K562 (cell line): ENCODE measurements at regions not wholly inside any gene's neighbourhood (a gene's known extent, or its start where the extent isn't known, plus 50 kb on each side); places are given as distances from the start of the nearest gene placed in this dataset.

Experiments used
- ATAC-seq: fragments of 200-7000 bp; cut with Tn5 transposase; 3 replicates; pipeline ENCODE4 v1.9.1; 2020; ENCODE audit warnings: moderate library complexity
- BruUV-seq: library from RNA; stranded (reverse); fragments of 400-500 nt; replicated peaks from 2 replicates; lab custom pipeline; 2021; lab: Mats Ljungman, UMichigan
- CTCF ChIA-PET: fragments of 300-600 bp; formaldehyde crosslinking; extraction: SDS; loops from one replicate; lab custom pipeline; 2021; ENCODE audit warnings: low intra/inter-chr PET ratio; lab: Yijun Ruan, JAX
- POLR2A ChIA-PET: fragments of 300-600, 350-650 bp; sonication (Branson Sonifier 250); formaldehyde crosslinking; extraction: SDS; loops from one replicate; lab custom pipeline; 2021; ENCODE audit warnings: antibody characterized with exemption, inconsistent platforms; lab: Yijun Ruan, JAX
- DNase-seq, 4 experiments: peaks; one replicate each; pipeline versions ENCODE4 v3.0.0 to v3.0.0-alpha.2; 2011 to 2018; ENCODE audit warnings: low spot score in 3 of 4, mixed read lengths in 3 of 4; ENCODE audit errors: extremely low read depth in 1 of 4
- FAIRE-seq: peaks from 2 replicates; lab custom pipeline; 2011; peaks lifted over from hg19 to GRCh38; lab: Jason Lieb, UNC
- H2AFZ ChIP-seq: 2 replicates; pipeline ENCODE4 v1.6.0; 2011; ENCODE audit warnings: low read depth, low read length, control low read depth, inconsistent platforms
- H3K27ac ChIP-seq: fragments of 200-600 bp; 3 replicates; pipeline ENCODE4 v1.8.0; 2011; ENCODE audit warnings: low read depth, mild to moderate bottlenecking, control low read depth, inconsistent platforms, low read length, moderate library complexity, mixed read lengths; ENCODE audit errors: extremely low read depth
- H3K27me3 ChIP-seq, 2 experiments: fragments of 300-600 bp in 1 of 2; 2 replicates in 1 of 2; 3 replicates in 1 of 2; pipeline versions ENCODE4 v1.6.0 to v1.8.0; 2011; ENCODE audit warnings: inconsistent platforms in 2 of 2, low read length in 2 of 2, mild to moderate bottlenecking in 1 of 2, mixed read lengths in 1 of 2, moderate library complexity in 1 of 2; ENCODE audit not compliant: control insufficient read depth in 2 of 2, insufficient read depth in 2 of 2
- H3K36me3 ChIP-seq: fragments of 300-600 bp; 3 replicates; pipeline ENCODE4 v1.8.0; 2011; ENCODE audit warnings: mild to moderate bottlenecking, low read length, inconsistent platforms; ENCODE audit not compliant: control insufficient read depth, insufficient read depth
- H3K4me1 ChIP-seq, 2 experiments: fragments of 200-600 bp in 1 of 2; replicated peaks in 1 of 2; 2 replicates in 1 of 2; 3 replicates in 1 of 2; pipeline versions ENCODE4 v1.5.1 to v1.8.0; 2011; ENCODE audit warnings: inconsistent platforms in 2 of 2, low read length in 2 of 2, mild to moderate bottlenecking in 1 of 2, mixed read lengths in 1 of 2, moderate library complexity in 1 of 2; ENCODE audit not compliant: control insufficient read depth in 2 of 2, insufficient read depth in 2 of 2
- H3K4me2 ChIP-seq: 2 replicates; pipeline ENCODE4 v1.6.1; 2011; ENCODE audit warnings: low read length, control low read depth, inconsistent platforms, mixed read lengths; ENCODE audit not compliant: insufficient read depth
- H3K4me3 ChIP-seq: fragments of 200-600 bp; sonication (generic), shearing (Covaris generic); 2 replicates; pipeline ENCODE4 v1.5.1; 2016; ENCODE audit warnings: control low read depth, inconsistent platforms
- H3K79me2 ChIP-seq: fragments of 200-600 bp; 3 replicates; pipeline ENCODE4 v1.8.0; 2011; ENCODE audit warnings: low read length, inconsistent platforms; ENCODE audit not compliant: control insufficient read depth, insufficient read depth
- H3K9ac ChIP-seq, 2 experiments: 2 replicates each; pipeline versions ENCODE4 v1.6.0 to v1.6.1; 2011; ENCODE audit warnings: low read depth in 2 of 2, low read length in 2 of 2, control low read depth in 1 of 2, inconsistent platforms in 1 of 2, mild to moderate bottlenecking in 1 of 2, mixed read lengths in 1 of 2; ENCODE audit not compliant: insufficient read depth in 1 of 2
- H3K9me1 ChIP-seq: one replicate; pipeline ENCODE4 v1.6.0; 2011; ENCODE audit warnings: inconsistent platforms, mild to moderate bottlenecking, low read length, moderate library complexity; ENCODE audit not compliant: control insufficient read depth, insufficient read depth
- H3K9me3 ChIP-seq: replicated peaks from 2 replicates; pipeline ENCODE4 v1.5.1; 2011; ENCODE audit warnings: low read depth, low read length, inconsistent platforms; ENCODE audit not compliant: control insufficient read depth, insufficient read depth
- H4K20me1 ChIP-seq: replicated peaks from 2 replicates; pipeline ENCODE4 v1.6.1; 2011; ENCODE audit warnings: low read length, inconsistent platforms, mixed read lengths; ENCODE audit not compliant: control insufficient read depth, insufficient read depth
- BMI1 ChIP-seq: fragments of 150-350 bp; IDR thresholded peaks from 2 replicates; pipeline ENCODE4 v1.6.1; 2014; ENCODE audit warnings: low read length
- ESRRA ChIP-seq: fragments of 450-650 bp; IDR thresholded peaks from 2 replicates; pipeline ENCODE4 v1.6.1; 2014; ENCODE audit warnings: low read depth, mild to moderate bottlenecking, moderate library complexity, borderline replicate concordance
- ILF3 ChIP-seq: fragments of 450-650 bp; IDR thresholded peaks from 2 replicates; pipeline ENCODE4 v1.6.1; 2018; ENCODE audit warnings: antibody characterized with exemption, mild to moderate bottlenecking, moderate library complexity, borderline replicate concordance
- KLF16 ChIP-seq: IDR thresholded peaks from 2 replicates; pipeline ENCODE4 v1.6.1; 2016; ENCODE audit warnings: antibody characterized with exemption
- MYC ChIP-seq, 2 experiments: fragments of 250-450 bp in 1 of 2; sonication (Bioruptor Pico) in 1 of 2; IDR thresholded peaks; 2 replicates each; pipeline versions ENCODE4 v1.5.1 to v1.6.1; 2012 to 2021; ENCODE audit warnings: low read depth in 2 of 2, borderline replicate concordance in 1 of 2, improper control_type of control experiment in 1 of 2, low read length in 1 of 2, mild to moderate bottlenecking in 1 of 2, moderate library complexity in 1 of 2
- NCOR1 ChIP-seq: fragments of 450-650 bp; IDR thresholded peaks from 2 replicates; pipeline ENCODE4 v1.6.1; 2016; ENCODE audit warnings: mild to moderate bottlenecking, moderate library complexity
- U2AF2 ChIP-seq: fragments of 200-400 bp; formaldehyde crosslinking; optimal IDR thresholded peaks from 2 replicates; pipeline ENCODE3; 2017; ENCODE audit warnings: low read depth, mild to moderate bottlenecking, low read length
- WHSC1 ChIP-seq: IDR thresholded peaks from one replicate; pipeline ENCODE4 v1.6.1; 2012; ENCODE audit warnings: low read length, control low read depth, inconsistent platforms
- ZBED1 ChIP-seq: IDR thresholded peaks from 2 replicates; pipeline ENCODE4 v1.6.1; 2014
- ZFP1 ChIP-seq: fragments of 450-650 bp; formaldehyde crosslinking; IDR thresholded peaks from 2 replicates; pipeline ENCODE4 v1.4.0; 2020; ENCODE audit warnings: mild to moderate bottlenecking, mixed read lengths
- ZNF408 ChIP-seq: fragments of 250-450 bp; sonication (Bioruptor Pico); IDR thresholded peaks from 2 replicates; pipeline ENCODE4 v1.4.0; 2020; ENCODE audit warnings: low read depth, mild to moderate bottlenecking, moderate library complexity
- ZNF589 ChIP-seq: fragments of 200-800 bp; sonication (Bioruptor generic); IDR thresholded peaks from 2 replicates; pipeline ENCODE4 v1.6.1; 2016; ENCODE audit warnings: low read depth, missing genetic modification characterization, missing compliant biosample characterization
- ZSCAN32 ChIP-seq: fragments of 450-650 bp; formaldehyde crosslinking; IDR thresholded peaks from 2 replicates; pipeline ENCODE4 v1.4.0; 2020; ENCODE audit warnings: mild to moderate bottlenecking, moderate library complexity
- WGBS: fragments of 100-300 bp; shearing (Covaris generic); methylation state at CpG from one replicate; pipeline ENCODE4 v1.1.6; 2016; ENCODE audit warnings: low coverage, mixed read lengths; ENCODE audit not compliant: insufficient coverage; ENCODE audit errors: missing lambda C conversion rate; 5-methylcytosine and 5-hydroxymethylcytosine counted together
- in situ Hi-C: fragments of 300-500 bp; cut with MboI; formaldehyde crosslinking; loops from 4 replicates; pipeline ENCODE4 v1.15.0; 2018; ENCODE audit warnings: inconsistent platforms, mixed read lengths
- intact Hi-C: fragments of 100-400 bp; cut with micrococcal nuclease; formaldehyde crosslinking; loops from 2 replicates; pipeline ENCODE4 v1.14.2; 2022
- TF ChIP-seq, protein P1 (sequence below): sonication (generic); IDR thresholded peaks from 2 replicates; pipeline ENCODE4 v1.6.1; 2016
- TF ChIP-seq, protein P2 (sequence below): sonication (generic); formaldehyde crosslinking; IDR thresholded peaks from 2 replicates; pipeline ENCODE4 v1.8.0; 2022; ENCODE audit warnings: missing genetic modification reagents, mild to moderate bottlenecking, moderate library complexity, borderline replicate concordance
- TF ChIP-seq, protein P3 (sequence below): IDR thresholded peaks from 2 replicates; pipeline ENCODE4 v1.6.1; 2014; ENCODE audit warnings: antibody characterized with exemption

DNA sequence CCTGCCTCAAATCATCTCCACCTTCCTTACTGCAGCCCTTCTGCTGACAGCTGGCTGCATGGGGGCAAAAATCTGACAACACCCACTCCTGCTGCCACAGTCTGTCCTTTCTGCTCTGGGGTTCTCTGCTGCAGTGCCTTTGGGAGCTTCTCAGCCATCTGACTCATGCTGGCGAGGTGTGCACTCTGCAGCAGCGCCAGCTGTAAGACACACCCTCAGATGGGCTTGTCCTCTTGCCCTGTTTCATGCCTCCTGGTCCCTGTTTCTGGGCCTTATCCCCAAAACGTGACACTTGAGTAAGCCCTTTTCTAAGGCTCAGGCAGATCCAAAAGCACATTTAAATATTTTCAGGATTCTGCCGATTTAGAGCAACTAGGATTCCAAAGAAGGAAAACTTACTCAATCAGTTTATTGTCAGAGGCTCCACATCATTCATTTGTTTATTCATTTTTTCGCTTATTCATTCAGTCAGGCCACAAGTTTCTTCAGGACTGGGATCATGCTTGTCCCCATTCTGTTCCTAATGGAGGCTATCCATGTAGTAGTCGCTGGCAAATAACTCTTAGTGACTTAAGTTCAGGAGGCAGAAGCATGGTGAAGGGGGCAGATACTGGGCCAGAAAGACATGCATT lies 60.2 kb downstream of the SMIM38 start:
- peaks cover 5% of the 10 kb centered on the region; the same call in 1 of the 2 replicates for H4K20me1 ChIP-seq
- H2AFZ ChIP-seq: no peak overlapping the region
- no TSS peak for BruUV-seq
- no peak overlapping the region for H3K4me2 ChIP-seq
- H3K9me1 ChIP-seq: no peaks in the 10 kb centered on the region
- 0 out of 4 replicates have a peak overlapping the region, but pooled peaks of 1 of the 2 experiments have one; percentile 6 for H3K9ac ChIP-seq
- H3K9me3 ChIP-seq: no peaks in the 10 kb centered on the region
- H3K27me3 ChIP-seq: peaks cover 9 to 49% of the 10 kb centered on the region in 2 experiments; a peak in 4 of 5 replicates
- no peak overlapping the region for H3K4me3 ChIP-seq
- in situ Hi-C loops: no loop called here
- FAIRE-seq (no peak), ATAC-seq (no peak), DNase-seq (no peak)
- H3K4me1 ChIP-seq: peaks cover 2 to 11% of the 10 kb centered on the region in 2 experiments; a peak in 3 of 5 replicates
- H3K79me2 ChIP-seq: no peaks in the 10 kb centered on the region
- POLR2A ChIA-PET: no interaction called here
- no peak overlapping the region for H3K27ac ChIP-seq
- WGBS: 0% methylated on average over 6 of the region's 6 CpGs
- no peaks in the 10 kb centered on the region for H3K36me3 ChIP-seq
- TF ChIP-seq BMI1 (no peak), ILF3 (no peak), ZSCAN32 (no peak), ESRRA (no peak), MYC (IDR thresholded peaks at IDR 0.05; ENCODE audit: low read depth, low read length) (no peak), MYC (CRISPR knock-in tag; IDR thresholded peaks at IDR 0.05; ENCODE audit: borderline replicate concordance, low read depth) (no peak), ZFP1 (CRISPR knock-in tag) (no peak), ZNF589 (CRISPR knock-in tag) (no peak), U2AF2 (no peak), NCOR1 (no peak), ZBED1 (no peak), KLF16 (no peak), ZNF408 (CRISPR knock-in tag) (no peak), WHSC1 (no peak)
- TF ChIP-seq, protein P1, sequence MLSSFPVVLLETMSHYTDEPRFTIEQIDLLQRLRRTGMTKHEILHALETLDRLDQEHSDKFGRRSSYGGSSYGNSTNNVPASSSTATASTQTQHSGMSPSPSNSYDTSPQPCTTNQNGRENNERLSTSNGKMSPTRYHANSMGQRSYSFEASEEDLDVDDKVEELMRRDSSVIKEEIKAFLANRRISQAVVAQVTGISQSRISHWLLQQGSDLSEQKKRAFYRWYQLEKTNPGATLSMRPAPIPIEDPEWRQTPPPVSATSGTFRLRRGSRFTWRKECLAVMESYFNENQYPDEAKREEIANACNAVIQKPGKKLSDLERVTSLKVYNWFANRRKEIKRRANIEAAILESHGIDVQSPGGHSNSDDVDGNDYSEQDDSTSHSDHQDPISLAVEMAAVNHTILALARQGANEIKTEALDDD: no peak
- TF ChIP-seq, protein P2, sequence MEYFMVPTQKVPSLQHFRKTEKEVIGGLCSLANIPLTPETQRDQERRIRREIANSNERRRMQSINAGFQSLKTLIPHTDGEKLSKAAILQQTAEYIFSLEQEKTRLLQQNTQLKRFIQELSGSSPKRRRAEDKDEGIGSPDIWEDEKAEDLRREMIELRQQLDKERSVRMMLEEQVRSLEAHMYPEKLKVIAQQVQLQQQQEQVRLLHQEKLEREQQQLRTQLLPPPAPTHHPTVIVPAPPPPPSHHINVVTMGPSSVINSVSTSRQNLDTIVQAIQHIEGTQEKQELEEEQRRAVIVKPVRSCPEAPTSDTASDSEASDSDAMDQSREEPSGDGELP (CRISPR knock-in tag): no peak
- TF ChIP-seq, protein P3, sequence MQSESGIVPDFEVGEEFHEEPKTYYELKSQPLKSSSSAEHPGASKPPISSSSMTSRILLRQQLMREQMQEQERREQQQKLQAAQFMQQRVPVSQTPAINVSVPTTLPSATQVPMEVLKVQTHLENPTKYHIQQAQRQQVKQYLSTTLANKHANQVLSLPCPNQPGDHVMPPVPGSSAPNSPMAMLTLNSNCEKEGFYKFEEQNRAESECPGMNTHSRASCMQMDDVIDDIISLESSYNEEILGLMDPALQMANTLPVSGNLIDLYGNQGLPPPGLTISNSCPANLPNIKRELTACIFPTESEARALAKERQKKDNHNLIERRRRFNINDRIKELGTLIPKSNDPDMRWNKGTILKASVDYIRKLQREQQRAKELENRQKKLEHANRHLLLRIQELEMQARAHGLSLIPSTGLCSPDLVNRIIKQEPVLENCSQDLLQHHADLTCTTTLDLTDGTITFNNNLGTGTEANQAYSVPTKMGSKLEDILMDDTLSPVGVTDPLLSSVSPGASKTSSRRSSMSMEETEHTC: no peak
- intact Hi-C loops: loop anchor here (10.0 kb wide), 1 partner anchor 81 kb away; no protein-coding TSS in a partner anchor
- CTCF ChIA-PET: no interaction called here
